ENCODE measurements at regions not wholly inside any gene's neighbourhood (a gene's known extent, or its start where the extent isn't known, plus 50 kb on each side); places are given as distances from the start of the nearest gene placed in this dataset.

DNA sequence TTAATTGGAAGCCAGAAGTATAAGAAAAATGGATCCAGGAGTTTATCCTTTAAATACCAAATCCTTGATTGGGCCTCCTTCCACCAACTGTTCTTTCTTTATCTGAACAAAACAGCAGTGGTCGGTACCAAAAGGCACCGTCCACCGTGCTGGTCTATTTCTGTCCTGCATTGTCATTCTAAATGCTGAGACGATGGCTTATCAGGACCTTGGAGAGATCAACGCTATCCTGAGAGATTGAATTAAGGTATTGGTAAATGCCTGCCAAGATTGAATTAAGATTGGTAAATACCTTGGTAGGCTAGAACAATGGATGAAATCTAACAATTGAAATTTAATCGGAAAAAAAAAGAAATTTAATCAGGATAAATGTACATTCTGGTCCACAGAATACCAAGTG is 73.4 kb upstream of the SOD1 start:
- no peak for TF ChIP-seq POLR2AphosphoS5 (IDR thresholded peaks at IDR 0.05; ENCODE audit: low read depth, low read length)
- no peak for TF ChIP-seq POLR2A (IDR thresholded peaks at IDR 0.05; ENCODE audit: low read depth, low read length)
- TF ChIP-seq TAF1 (IDR thresholded peaks at IDR 0.05; ENCODE audit: borderline replicate concordance, low read depth, low read length): no peak
